HepG2 (cell line): ENCODE measurements at regions not wholly inside any gene's neighbourhood (a gene's known extent, or its start where the extent isn't known, plus 50 kb on each side); places are given as distances from the start of the nearest gene placed in this dataset.

Experiments
- ATAC-seq: fragments of 200-7000 bp; cut with Tn5 transposase; 3 replicates; pipeline ENCODE4 v1.9.1; 2020; ENCODE audit warnings: mild to moderate bottlenecking, moderate library complexity
- BruUV-seq: library from RNA; stranded (reverse); fragments of 400-500 nt; replicated peaks from 2 replicates; lab custom pipeline; 2021; lab: Mats Ljungman, UMichigan
- CTCF ChIA-PET: fragments of 300-600 bp; formaldehyde crosslinking; extraction: SDS; loops from one replicate; lab custom pipeline; 2021; ENCODE audit warnings: low total read pairs, inconsistent platforms, low intra/inter-chr PET ratio; lab: Yijun Ruan, JAX
- POLR2A ChIA-PET: fragments of 350-600 bp; sonication (Branson Sonifier 250); formaldehyde crosslinking; loops from one replicate; lab custom pipeline; 2020; ENCODE audit warnings: antibody characterized with exemption, inconsistent platforms; lab: Yijun Ruan, JAX
- DNase-seq: peaks from one replicate; pipeline ENCODE4 v3.0.0-alpha.2; 2015; ENCODE audit warnings: low spot score
- FAIRE-seq: peaks from 3 replicates; lab custom pipeline; 2011; peaks lifted over from hg19 to GRCh38; lab: Jason Lieb, UNC
- H2AFZ ChIP-seq: one replicate; pipeline ENCODE4 v1.6.1; 2011; ENCODE audit warnings: low read length, inconsistent platforms
- H3K27ac ChIP-seq: fragments of 300-600 bp; 3 replicates; pipeline ENCODE4 v1.8.0; 2011; ENCODE audit warnings: mixed run types, mild to moderate bottlenecking, mixed read lengths, low read length, inconsistent platforms; ENCODE audit not compliant: insufficient read depth; ENCODE audit errors: extremely low read length
- H3K27me3 ChIP-seq, 2 experiments: fragments of 200-600 bp in 1 of 2; 2 replicates in 1 of 2; 3 replicates in 1 of 2; pipeline versions ENCODE4 v1.6.0 to v1.8.0; 2011; ENCODE audit warnings: low read length in 2 of 2, mild to moderate bottlenecking in 2 of 2, moderate library complexity in 2 of 2, inconsistent platforms in 1 of 2; ENCODE audit not compliant: insufficient read depth in 2 of 2, control insufficient read depth in 1 of 2
- H3K36me3 ChIP-seq, 2 experiments: fragments of 200-600 bp in 1 of 2; replicated peaks in 1 of 2; 2 replicates in 1 of 2; 3 replicates in 1 of 2; pipeline versions ENCODE4 v1.5.1 to v1.8.0; 2011; ENCODE audit warnings: low read length in 2 of 2, inconsistent platforms in 1 of 2; ENCODE audit not compliant: insufficient read depth in 2 of 2, control insufficient read depth in 1 of 2
- H3K4me1 ChIP-seq: 2 replicates; pipeline ENCODE4 v1.5.1; 2012; ENCODE audit warnings: low read length, inconsistent platforms; ENCODE audit not compliant: insufficient read depth
- H3K4me2 ChIP-seq: 2 replicates; pipeline ENCODE4 v1.6.0; 2011; ENCODE audit warnings: low read depth, low read length, inconsistent platforms
- H3K4me3 ChIP-seq, 3 experiments: fragments of 200-600 bp in 1 of 3; sonication (generic), shearing (Covaris generic) in 1 of 3; replicated peaks in 1 of 3; 2 replicates each; pipeline ENCODE4 v1.5.1; 2011 to 2016; ENCODE audit warnings: low read length in 3 of 3, inconsistent platforms in 2 of 3, low read depth in 2 of 3, mild to moderate bottlenecking in 2 of 3, control low read depth in 1 of 3, mixed read lengths in 1 of 3; ENCODE audit not compliant: insufficient read depth in 1 of 3
- H3K79me2 ChIP-seq: one replicate; pipeline ENCODE4 v1.6.1; 2011; ENCODE audit warnings: low read length, inconsistent platforms; ENCODE audit not compliant: insufficient read depth
- H3K9ac ChIP-seq: 2 replicates; pipeline ENCODE4 v1.6.0; 2011; ENCODE audit warnings: mild to moderate bottlenecking, low read depth, low read length, inconsistent platforms; ENCODE audit not compliant: insufficient read depth
- H3K9me3 ChIP-seq: 2 replicates; pipeline ENCODE4 v1.5.1; 2012; ENCODE audit warnings: mild to moderate bottlenecking, low read length
- H4K20me1 ChIP-seq: 2 replicates; pipeline ENCODE4 v1.6.0; 2011; ENCODE audit warnings: inconsistent platforms, mild to moderate bottlenecking, low read length, moderate library complexity; ENCODE audit not compliant: insufficient read depth
- CREM ChIP-seq, 2 experiments: sonication (generic) in 1 of 2; formaldehyde crosslinking in 1 of 2; IDR thresholded peaks; 2 replicates each; pipeline versions ENCODE4 v1.4.0 to v1.6.1; 2016 to 2020; ENCODE audit warnings: antibody characterized with exemption in 1 of 2, mild to moderate bottlenecking in 1 of 2, missing genetic modification reagents in 1 of 2
- GLI4 ChIP-seq: sonication (generic); formaldehyde crosslinking; IDR thresholded peaks from 2 replicates; pipeline ENCODE4 v1.5.1; 2020; ENCODE audit warnings: missing genetic modification reagents, mild to moderate bottlenecking, moderate library complexity, borderline replicate concordance
- HOXA5 ChIP-seq: sonication (generic); formaldehyde crosslinking; IDR thresholded peaks from 2 replicates; pipeline ENCODE4 v1.4.0; 2020; ENCODE audit warnings: missing genetic modification reagents
- SOX5 ChIP-seq: IDR thresholded peaks from 2 replicates; pipeline ENCODE4 v1.6.1; 2016; ENCODE audit warnings: borderline replicate concordance
- SSRP1 ChIP-seq: IDR thresholded peaks from 2 replicates; pipeline ENCODE4 v1.6.1; 2016; ENCODE audit warnings: control low read depth
- STAG1 ChIP-seq: sonication (generic); formaldehyde crosslinking; IDR thresholded peaks from 2 replicates; pipeline ENCODE4 v1.4.0; 2020; ENCODE audit warnings: missing genetic modification reagents
- TCF7 ChIP-seq: sonication (generic); IDR thresholded peaks from 2 replicates; pipeline ENCODE4 v1.6.1; 2016; ENCODE audit warnings: antibody characterized with exemption, low read depth
- ZFP41 ChIP-seq: sonication (generic); formaldehyde crosslinking; IDR thresholded peaks from 2 replicates; pipeline ENCODE4 v1.4.0; 2020; ENCODE audit warnings: mild to moderate bottlenecking, missing genetic modification reagents, borderline replicate concordance
- ZNF709 ChIP-seq: sonication (generic); formaldehyde crosslinking; IDR thresholded peaks from 2 replicates; pipeline ENCODE4 v1.5.0; 2020; ENCODE audit warnings: mild to moderate bottlenecking, missing genetic modification reagents
- ZSCAN9 ChIP-seq: IDR thresholded peaks from 2 replicates; pipeline ENCODE4 v1.6.1; 2016; ENCODE audit warnings: borderline replicate concordance
- in situ Hi-C: cut with HindIII; loops from 2 replicates; pipeline ENCODE4 v1.10.0; 2017; ENCODE audit warnings: low pct_unique_long_range_greater_than_20kb; ENCODE audit not compliant: extremely low pct_ligation_motif_present
- intact Hi-C: fragments of 100-400 bp; cut with micrococcal nuclease; formaldehyde crosslinking; loops from one replicate; pipeline ENCODE4 v1.10.0; 2022; ENCODE audit not compliant: unreplicated experiment
- TF ChIP-seq, protein P1 (sequence below): sonication (generic); formaldehyde crosslinking; IDR thresholded peaks from 2 replicates; pipeline ENCODE4 v1.4.0; 2020; ENCODE audit warnings: missing genetic modification reagents
- TF ChIP-seq, protein P2 (sequence below): IDR thresholded peaks from 2 replicates; pipeline ENCODE4 v1.6.1; 2016; ENCODE audit warnings: low read depth, control low read depth
- TF ChIP-seq, protein P3 (sequence below): IDR thresholded peaks from 2 replicates; pipeline ENCODE4 v1.6.1; 2018; ENCODE audit warnings: missing genetic modification reagents, mild to moderate bottlenecking, missing compliant biosample characterization

DNA sequence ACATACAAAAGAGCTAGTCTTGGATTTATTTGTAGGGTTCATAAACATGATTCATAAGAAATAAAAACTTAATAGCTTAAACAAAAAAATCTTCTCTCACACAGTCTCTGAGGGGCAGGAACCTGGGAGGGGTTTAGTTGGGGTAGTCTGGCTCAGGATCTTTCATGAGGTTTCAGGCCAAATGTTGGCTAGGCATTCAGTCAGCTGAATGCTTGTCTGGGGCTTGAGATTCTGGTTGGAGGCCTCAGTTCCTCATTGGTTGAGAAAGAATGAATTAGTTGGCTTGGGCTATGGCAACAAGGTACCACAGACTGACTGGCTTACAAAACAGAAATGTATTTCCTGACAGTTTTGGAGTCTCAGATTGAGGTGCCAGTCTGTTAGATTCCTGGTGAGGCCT lies 74.3 kb downstream of the ANKRD7 start:
- CTCF ChIA-PET: no interaction called here
- intact Hi-C loops (no loop called here), in situ Hi-C loops (no loop called here)
- H3K79me2 ChIP-seq: no peaks in the 10 kb centered on the region
- DNase-seq (no peak), ATAC-seq (no peak)
- peaks cover 19% of the 10 kb centered on the region; the same call in 1 of the 2 replicates for H3K9me3 ChIP-seq
- TF ChIP-seq SOX5 (CRISPR knock-in tag): no peak
- TF ChIP-seq HOXA5 (CRISPR knock-in tag): no peak
- TF ChIP-seq, all 625 proteins: peak for 0
- H3K4me3 ChIP-seq: no peak overlapping the region
- no peaks in the 10 kb centered on the region for H4K20me1 ChIP-seq
- H3K9ac ChIP-seq: no peak overlapping the region
- POLR2A ChIA-PET: no interaction called here
- no TSS peak for BruUV-seq
- no peak overlapping the region for H2AFZ ChIP-seq
- H3K27ac ChIP-seq: no peak overlapping the region
- no peaks in the 10 kb centered on the region for H3K4me1 ChIP-seq
- no peak for FAIRE-seq
- H3K4me2 ChIP-seq: no peak overlapping the region
- no peaks in the 10 kb centered on the region for H3K36me3 ChIP-seq
- H3K27me3 ChIP-seq: no peaks in the 10 kb centered on the region

DNA sequence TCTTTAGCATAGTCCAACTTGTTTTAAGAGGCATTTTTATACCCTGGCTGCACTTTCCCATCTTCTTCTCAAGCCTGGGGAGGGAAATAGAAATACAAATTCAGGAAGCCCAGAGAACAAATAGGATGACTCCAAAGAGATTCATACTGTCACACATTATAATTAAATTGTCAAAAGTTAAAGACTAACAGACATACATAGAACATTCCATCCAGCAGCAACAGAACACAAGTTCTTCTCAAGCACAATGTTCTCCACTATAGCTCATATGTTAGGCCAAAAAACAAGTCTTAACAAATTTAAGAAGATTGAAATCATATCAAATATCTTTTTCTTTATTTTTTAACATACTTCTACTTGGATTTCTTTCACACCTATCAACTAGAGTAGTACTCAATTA lies 75.7 kb downstream of the ANKRD7 start:
- Histone ChIP-seq H3K9ac (no peak overlapping the region), H4K20me1 (no peaks in the 10 kb centered on the region), H3K27me3 (no peaks in the 10 kb centered on the region), H3K79me2 (no peaks in the 10 kb centered on the region), H3K4me3 (no peak overlapping the region), H3K27ac (no peak overlapping the region), H3K36me3 (no peaks in the 10 kb centered on the region), H3K4me2 (no peak overlapping the region), H2AFZ (no peak overlapping the region), H3K4me1 (no peaks in the 10 kb centered on the region), H3K9me3 (peaks cover 25% of the 10 kb centered on the region; the same call in 1 of the 2 replicates)
- ChIA-PET POLR2A (no interaction called here), CTCF (no interaction called here)
- intact Hi-C loops (no loop called here), in situ Hi-C loops (no loop called here)
- TF ChIP-seq SSRP1 (CRISPR knock-in tag): no peak
- no peak for TF ChIP-seq ZFP41 (CRISPR knock-in tag)
- TF ChIP-seq, protein P1, sequence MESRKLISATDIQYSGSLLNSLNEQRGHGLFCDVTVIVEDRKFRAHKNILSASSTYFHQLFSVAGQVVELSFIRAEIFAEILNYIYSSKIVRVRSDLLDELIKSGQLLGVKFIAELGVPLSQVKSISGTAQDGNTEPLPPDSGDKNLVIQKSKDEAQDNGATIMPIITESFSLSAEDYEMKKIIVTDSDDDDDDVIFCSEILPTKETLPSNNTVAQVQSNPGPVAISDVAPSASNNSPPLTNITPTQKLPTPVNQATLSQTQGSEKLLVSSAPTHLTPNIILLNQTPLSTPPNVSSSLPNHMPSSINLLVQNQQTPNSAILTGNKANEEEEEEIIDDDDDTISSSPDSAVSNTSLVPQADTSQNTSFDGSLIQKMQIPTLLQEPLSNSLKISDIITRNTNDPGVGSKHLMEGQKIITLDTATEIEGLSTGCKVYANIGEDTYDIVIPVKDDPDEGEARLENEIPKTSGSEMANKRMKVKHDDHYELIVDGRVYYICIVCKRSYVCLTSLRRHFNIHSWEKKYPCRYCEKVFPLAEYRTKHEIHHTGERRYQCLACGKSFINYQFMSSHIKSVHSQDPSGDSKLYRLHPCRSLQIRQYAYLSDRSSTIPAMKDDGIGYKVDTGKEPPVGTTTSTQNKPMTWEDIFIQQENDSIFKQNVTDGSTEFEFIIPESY: no peak
- TF ChIP-seq, protein P2, sequence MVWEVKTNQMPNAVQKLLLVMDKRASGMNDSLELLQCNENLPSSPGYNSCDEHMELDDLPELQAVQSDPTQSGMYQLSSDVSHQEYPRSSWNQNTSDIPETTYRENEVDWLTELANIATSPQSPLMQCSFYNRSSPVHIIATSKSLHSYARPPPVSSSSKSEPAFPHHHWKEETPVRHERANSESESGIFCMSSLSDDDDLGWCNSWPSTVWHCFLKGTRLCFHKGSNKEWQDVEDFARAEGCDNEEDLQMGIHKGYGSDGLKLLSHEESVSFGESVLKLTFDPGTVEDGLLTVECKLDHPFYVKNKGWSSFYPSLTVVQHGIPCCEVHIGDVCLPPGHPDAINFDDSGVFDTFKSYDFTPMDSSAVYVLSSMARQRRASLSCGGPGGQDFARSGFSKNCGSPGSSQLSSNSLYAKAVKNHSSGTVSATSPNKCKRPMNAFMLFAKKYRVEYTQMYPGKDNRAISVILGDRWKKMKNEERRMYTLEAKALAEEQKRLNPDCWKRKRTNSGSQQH (CRISPR knock-in tag): no peak
- TF ChIP-seq CREM (IDR thresholded peaks at IDR 0.05): no peak
- no peak for TF ChIP-seq CREM (CRISPR knock-in tag; IDR thresholded peaks at IDR 0.05)
- no peak for TF ChIP-seq STAG1 (CRISPR knock-in tag)
- no peak for TF ChIP-seq ZSCAN9
- no peak for TF ChIP-seq TCF7
- TF ChIP-seq GLI4 (CRISPR knock-in tag): no peak
- TF ChIP-seq, protein P3, sequence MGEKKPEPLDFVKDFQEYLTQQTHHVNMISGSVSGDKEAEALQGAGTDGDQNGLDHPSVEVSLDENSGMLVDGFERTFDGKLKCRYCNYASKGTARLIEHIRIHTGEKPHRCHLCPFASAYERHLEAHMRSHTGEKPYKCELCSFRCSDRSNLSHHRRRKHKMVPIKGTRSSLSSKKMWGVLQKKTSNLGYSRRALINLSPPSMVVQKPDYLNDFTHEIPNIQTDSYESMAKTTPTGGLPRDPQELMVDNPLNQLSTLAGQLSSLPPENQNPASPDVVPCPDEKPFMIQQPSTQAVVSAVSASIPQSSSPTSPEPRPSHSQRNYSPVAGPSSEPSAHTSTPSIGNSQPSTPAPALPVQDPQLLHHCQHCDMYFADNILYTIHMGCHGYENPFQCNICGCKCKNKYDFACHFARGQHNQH (CRISPR knock-in tag): no peak
- no peak for TF ChIP-seq ZNF709
- no peak for FAIRE-seq
- no peak for DNase-seq
- no TSS peak for BruUV-seq
- ATAC-seq: no peak
